B cell (primary cell): ENCODE measurements at regions not wholly inside any gene's neighbourhood (a gene's known extent, or its start where the extent isn't known, plus 50 kb on each side); places are given as distances from the start of the nearest gene placed in this dataset.

Source experiments
- ATAC-seq: fragments of 200-7000 bp; cut with Tn5 transposase; one replicate; pipeline ENCODE4 v1.10.0; 2021; ENCODE audit warnings: low read depth, mild to moderate bottlenecking, moderate number of reproducible peaks, moderate library complexity
- CTCF ChIA-PET: fragments of 350-600 bp; sonication (Branson Sonifier 250); formaldehyde crosslinking; loops from one replicate; lab custom pipeline; 2021; ENCODE audit warnings: antibody characterized with exemption, inconsistent platforms; lab: Charles Lee
- POLR2A ChIA-PET: fragments of 350-600 bp; sonication (Branson Sonifier 250); formaldehyde crosslinking; loops from one replicate; lab custom pipeline; 2021; ENCODE audit warnings: antibody characterized with exemption; lab: Charles Lee
- DNase-seq: peaks from one replicate; pipeline ENCODE4 v3.0.0; 2013
- H2AFZ ChIP-seq: 2 replicates; pipeline ENCODE4 v1.6.1; 2012; ENCODE audit warnings: mild to moderate bottlenecking, low read depth, low read length; ENCODE audit not compliant: insufficient read depth, poor library complexity, severe bottlenecking
- H3K27ac ChIP-seq, 2 donors: 1 replicate in 1 of 2; 2 replicates in 1 of 2; pipeline ENCODE4 v1.5.1; 2012 to 2013; ENCODE audit warnings: low read length in 2 of 2, mild to moderate bottlenecking in 2 of 2, moderate library complexity in 1 of 2
- H3K27me3 ChIP-seq, 4 experiments: fragments of 200-600 bp in 1 of 4; sonication (generic) in 1 of 4; replicated peaks in 1 of 4; 1 replicate in 2 of 4; 2 replicates in 2 of 4; pipeline versions ENCODE4 v1.6.1 to v1.7.0; 2013 to 2016; ENCODE audit warnings: low read length in 3 of 4, mild to moderate bottlenecking in 2 of 4, mixed read lengths in 1 of 4, moderate library complexity in 1 of 4; ENCODE audit not compliant: insufficient read depth in 4 of 4, control insufficient read depth in 3 of 4; ENCODE audit errors: control extremely low read depth in 1 of 4
- H3K36me3 ChIP-seq, 2 experiments: replicated peaks in 1 of 2; 1 replicate in 1 of 2; 2 replicates in 1 of 2; pipeline versions ENCODE4 v1.6.1 to v1.7.1; 2013; ENCODE audit warnings: low read length in 1 of 2; ENCODE audit not compliant: insufficient read depth in 2 of 2, control insufficient read depth in 1 of 2; ENCODE audit errors: control extremely low read depth in 1 of 2, extremely low read depth in 1 of 2
- H3K4me1 ChIP-seq, 2 donors: fragments of 200-600 bp in 1 of 2; sonication (generic) in 1 of 2; 1 replicate in 1 of 2; 2 replicates in 1 of 2; pipeline versions ENCODE4 v1.5.1 to v1.6.1; 2013 to 2017; ENCODE audit warnings: low read length in 2 of 2; ENCODE audit not compliant: control insufficient read depth in 2 of 2, insufficient read depth in 2 of 2
- H3K4me2 ChIP-seq: replicated peaks from 2 replicates; pipeline ENCODE3; 2012; ENCODE audit warnings: mild to moderate bottlenecking, low read depth, low read length; ENCODE audit not compliant: poor library complexity, severe bottlenecking
- H3K4me3 ChIP-seq, 5 experiments: fragments of 200-600 bp in 1 of 5; sonication (generic) in 1 of 5; 1 replicate in 3 of 5; 2 replicates in 2 of 5; pipeline versions ENCODE4 v1.5.1 to v1.7.0; 2011 to 2016; ENCODE audit warnings: low read length in 4 of 5, mild to moderate bottlenecking in 4 of 5, low read depth in 2 of 5, control low read depth in 1 of 5, moderate library complexity in 1 of 5; ENCODE audit not compliant: insufficient read depth in 1 of 5; ENCODE audit errors: control extremely low read depth in 1 of 5, extremely low read depth in 1 of 5
- H3K79me2 ChIP-seq: fragments of 200-600 bp; sonication (generic); one replicate; pipeline ENCODE4 v1.6.0; 2016; ENCODE audit warnings: low read length; ENCODE audit not compliant: control insufficient read depth, insufficient read depth
- H3K9ac ChIP-seq: fragments of 200-600 bp; sonication (generic); 2 replicates; pipeline ENCODE4 v1.6.1; 2017; ENCODE audit warnings: mild to moderate bottlenecking, low read length, moderate library complexity
- H3K9me3 ChIP-seq, 3 donors: one replicate each; pipeline versions ENCODE4 v1.6.1 to v1.7.1; 2013; ENCODE audit warnings: low read length in 2 of 3; ENCODE audit not compliant: control insufficient read depth in 2 of 3, insufficient read depth in 1 of 3; ENCODE audit errors: control extremely low read depth in 1 of 3
- H4K20me1 ChIP-seq: 2 replicates; pipeline ENCODE4 v1.6.0; 2012; ENCODE audit warnings: mild to moderate bottlenecking, low read length; ENCODE audit not compliant: insufficient read depth, control insufficient read depth, poor library complexity, severe bottlenecking
- H3K27ac Mint-ChIP-seq: one replicate; pipeline ENCODE4 v1.8.0; 2021; ENCODE audit warnings: mixed read lengths
- H3K27me3 Mint-ChIP-seq: one replicate; pipeline ENCODE4 v1.8.0; 2021; ENCODE audit warnings: mixed read lengths
- H3K4me1 Mint-ChIP-seq: one replicate; pipeline ENCODE4 v1.8.0; 2021; ENCODE audit warnings: mixed read lengths
- H3K4me3 Mint-ChIP-seq: one replicate; pipeline ENCODE4 v1.8.0; 2021; ENCODE audit warnings: mixed read lengths
- H3K9me3 Mint-ChIP-seq: one replicate; pipeline ENCODE4 v1.8.0; 2022; ENCODE audit warnings: mixed read lengths; ENCODE audit not compliant: insufficient read depth
- CTCF ChIP-seq: fragments of 200-600 bp; IDR thresholded peaks from one replicate; pipeline ENCODE4 v1.8.0; 2022; ENCODE audit warnings: antibody characterized with exemption, mild to moderate bottlenecking
- EZH2 ChIP-seq: IDR thresholded peaks from 2 replicates; pipeline ENCODE4 v1.6.1; 2012; ENCODE audit warnings: borderline replicate concordance, low read depth, mild to moderate bottlenecking, moderate library complexity, low read length; ENCODE audit not compliant: insufficient read depth, poor library complexity, severe bottlenecking
- WGBS: methylation state at CpG from one replicate; pipeline ENCODE4 v1.1.5; 2013; ENCODE audit warnings: missing lambda C conversion rate; ENCODE audit not compliant: insufficient coverage; 5-methylcytosine and 5-hydroxymethylcytosine counted together
- intact Hi-C: fragments of 100-400 bp; cut with micrococcal nuclease; formaldehyde crosslinking; loops from one replicate; pipeline ENCODE4 v1.10.0; 2022

- Histone ChIP-seq H3K4me1 (peaks cover 11 to 27% of the 10 kb centered on the region in 2 donors), H3K9me3 (no peaks in the 10 kb centered on the region), H3K4me2 (no peak overlapping the region), H3K79me2 (no peaks in the 10 kb centered on the region), H3K27ac (no peak overlapping the region), H3K36me3 (no peaks in the 10 kb centered on the region), H2AFZ (no peak overlapping the region), H3K27me3 (no peaks in the 10 kb centered on the region), H3K4me3 (no peak overlapping the region), H3K9ac (no peak overlapping the region), H4K20me1 (no peaks in the 10 kb centered on the region)
- 100% methylated on average over 1 of the region's 1 CpG for WGBS
- DNase-seq (no peak), ATAC-seq (no peak)
- CTCF ChIA-PET = no interaction called here
- Mint-ChIP-seq H3K9me3 (no peaks in the 10 kb centered on the region), H3K27ac (no peak overlapping the region), H3K4me3 (no peak overlapping the region), H3K4me1 (peaks cover 28% of the 10 kb centered on the region), H3K27me3 (no peaks in the 10 kb centered on the region)
- no peak for TF ChIP-seq CTCF
- no peak for TF ChIP-seq EZH2
- POLR2A ChIA-PET = no interaction called here
- intact Hi-C loops = no loop called here
Measured at GRCh38 chr9:747567-747966, 93.9 kb upstream of the DMRT1 start.

- ChIA-PET POLR2A (no interaction called here), CTCF (interaction anchor here (1.1 to 1.8 kb wide), 2 partner anchors 8 to 13 kb away, joined by 3 to 8 read pairs; no protein-coding TSS in a partner anchor)
- Histone ChIP-seq H3K79me2 (no peaks in the 10 kb centered on the region), H4K20me1 (no peaks in the 10 kb centered on the region), H3K27ac (no peak overlapping the region), H3K4me2 (no peak overlapping the region), H3K27me3 (no peaks in the 10 kb centered on the region), H3K36me3 (no peaks in the 10 kb centered on the region), H3K4me1 (peaks cover 11 to 27% of the 10 kb centered on the region in 2 donors), H2AFZ (no peak overlapping the region), H3K9me3 (no peaks in the 10 kb centered on the region), H3K9ac (no peak overlapping the region), H3K4me3 (no peak overlapping the region)
- Mint-ChIP-seq H3K4me3 (no peak overlapping the region), H3K27ac (no peak overlapping the region), H3K4me1 (peaks cover 28% of the 10 kb centered on the region), H3K9me3 (no peaks in the 10 kb centered on the region), H3K27me3 (no peaks in the 10 kb centered on the region)
- WGBS = 90% methylated on average over 10 of the region's 10 CpGs
- intact Hi-C loops = no loop called here
- TF ChIP-seq CTCF (no peak), EZH2 (no peak)
- DNase-seq = no peak
- ATAC-seq = no peak
Measured at GRCh38 chr9:748861-749497, 92.5 kb upstream of the DMRT1 start.
